HepG2 (cell line): ENCODE measurements at regions not wholly inside any gene's neighbourhood (a gene's known extent, or its start where the extent isn't known, plus 50 kb on each side); places are given as distances from the start of the nearest gene placed in this dataset.
"Not testable (repeated sequence)": the region's sequence is repeated elsewhere in the genome, so short reads cannot be mapped to it uniquely, and the experiment has no call there.

Experiments used
- BCLAF1 ChIP-seq: fragments of 450-650 bp; IDR thresholded peaks from 2 replicates; pipeline ENCODE4 v1.6.1; 2017; ENCODE audit warnings: mild to moderate bottlenecking
- HDAC2 ChIP-seq: sonication (generic); formaldehyde crosslinking; IDR thresholded peaks from 2 replicates; pipeline ENCODE4 v1.4.0; 2020; ENCODE audit warnings: missing genetic modification reagents
- JUN ChIP-seq: sonication (generic); formaldehyde crosslinking; IDR thresholded peaks from 2 replicates; pipeline ENCODE4 v1.4.0; 2020; ENCODE audit warnings: mild to moderate bottlenecking, missing genetic modification reagents
- MAX ChIP-seq: IDR thresholded peaks from 2 replicates; pipeline ENCODE4 v1.6.1; 2012; ENCODE audit warnings: inconsistent platforms
- MEIS1 ChIP-seq: sonication (generic); formaldehyde crosslinking; IDR thresholded peaks from 2 replicates; pipeline ENCODE4 v1.9.0; 2021; ENCODE audit warnings: mild to moderate bottlenecking, missing genetic modification reagents, moderate library complexity, borderline replicate concordance
- SMARCC2 ChIP-seq: fragments of 450-650 bp; IDR thresholded peaks from 2 replicates; pipeline ENCODE4 v1.6.1; 2017; ENCODE audit warnings: antibody characterized with exemption, mild to moderate bottlenecking
- SNRNP70 ChIP-seq: fragments of 200-400 bp; formaldehyde crosslinking; IDR thresholded peaks from 2 replicates; pipeline ENCODE4 v1.6.1; 2017; ENCODE audit warnings: mild to moderate bottlenecking, low read depth, low read length, moderate library complexity
- ZNF577 ChIP-seq: sonication (generic); formaldehyde crosslinking; IDR thresholded peaks from 2 replicates; pipeline ENCODE4 v1.4.0; 2020; ENCODE audit warnings: mild to moderate bottlenecking, low read depth, missing genetic modification reagents, borderline replicate concordance
- ZZZ3 ChIP-seq: sonication (generic); formaldehyde crosslinking; IDR thresholded peaks from 2 replicates; pipeline ENCODE4 v1.4.0; 2020; ENCODE audit warnings: missing genetic modification reagents, mild to moderate bottlenecking, borderline replicate concordance
- TF ChIP-seq, protein P1 (sequence below): sonication (generic); formaldehyde crosslinking; IDR thresholded peaks from 2 replicates; pipeline ENCODE4 v1.5.0; 2020; ENCODE audit warnings: mild to moderate bottlenecking, missing genetic modification reagents, moderate library complexity
- TF ChIP-seq, protein P2 (sequence below): sonication (generic); formaldehyde crosslinking; conservative IDR thresholded peaks from 2 replicates; pipeline ENCODE4 v1.4.0; 2020; ENCODE audit warnings: missing genetic modification reagents

GRCh38 chr3:145263458-145263857 lies 897.5 kb downstream of the PLOD2 start:
- TF ChIP-seq BCLAF1; MAX; JUN (CRISPR knock-in tag); SMARCC2; HDAC2 (CRISPR knock-in tag); ZNF577; MEIS1 (CRISPR knock-in tag); SNRNP70; ZZZ3 (CRISPR knock-in tag): not testable (repeated sequence)
- TF ChIP-seq, protein P1, sequence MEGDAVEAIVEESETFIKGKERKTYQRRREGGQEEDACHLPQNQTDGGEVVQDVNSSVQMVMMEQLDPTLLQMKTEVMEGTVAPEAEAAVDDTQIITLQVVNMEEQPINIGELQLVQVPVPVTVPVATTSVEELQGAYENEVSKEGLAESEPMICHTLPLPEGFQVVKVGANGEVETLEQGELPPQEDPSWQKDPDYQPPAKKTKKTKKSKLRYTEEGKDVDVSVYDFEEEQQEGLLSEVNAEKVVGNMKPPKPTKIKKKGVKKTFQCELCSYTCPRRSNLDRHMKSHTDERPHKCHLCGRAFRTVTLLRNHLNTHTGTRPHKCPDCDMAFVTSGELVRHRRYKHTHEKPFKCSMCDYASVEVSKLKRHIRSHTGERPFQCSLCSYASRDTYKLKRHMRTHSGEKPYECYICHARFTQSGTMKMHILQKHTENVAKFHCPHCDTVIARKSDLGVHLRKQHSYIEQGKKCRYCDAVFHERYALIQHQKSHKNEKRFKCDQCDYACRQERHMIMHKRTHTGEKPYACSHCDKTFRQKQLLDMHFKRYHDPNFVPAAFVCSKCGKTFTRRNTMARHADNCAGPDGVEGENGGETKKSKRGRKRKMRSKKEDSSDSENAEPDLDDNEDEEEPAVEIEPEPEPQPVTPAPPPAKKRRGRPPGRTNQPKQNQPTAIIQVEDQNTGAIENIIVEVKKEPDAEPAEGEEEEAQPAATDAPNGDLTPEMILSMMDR (CRISPR knock-in tag) = not testable (repeated sequence)
- TF ChIP-seq, protein P2, sequence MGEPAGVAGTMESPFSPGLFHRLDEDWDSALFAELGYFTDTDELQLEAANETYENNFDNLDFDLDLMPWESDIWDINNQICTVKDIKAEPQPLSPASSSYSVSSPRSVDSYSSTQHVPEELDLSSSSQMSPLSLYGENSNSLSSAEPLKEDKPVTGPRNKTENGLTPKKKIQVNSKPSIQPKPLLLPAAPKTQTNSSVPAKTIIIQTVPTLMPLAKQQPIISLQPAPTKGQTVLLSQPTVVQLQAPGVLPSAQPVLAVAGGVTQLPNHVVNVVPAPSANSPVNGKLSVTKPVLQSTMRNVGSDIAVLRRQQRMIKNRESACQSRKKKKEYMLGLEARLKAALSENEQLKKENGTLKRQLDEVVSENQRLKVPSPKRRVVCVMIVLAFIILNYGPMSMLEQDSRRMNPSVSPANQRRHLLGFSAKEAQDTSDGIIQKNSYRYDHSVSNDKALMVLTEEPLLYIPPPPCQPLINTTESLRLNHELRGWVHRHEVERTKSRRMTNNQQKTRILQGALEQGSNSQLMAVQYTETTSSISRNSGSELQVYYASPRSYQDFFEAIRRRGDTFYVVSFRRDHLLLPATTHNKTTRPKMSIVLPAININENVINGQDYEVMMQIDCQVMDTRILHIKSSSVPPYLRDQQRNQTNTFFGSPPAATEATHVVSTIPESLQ (CRISPR knock-in tag) = not testable (repeated sequence)
